ENCODE measurements at regions not wholly inside any gene's neighbourhood (a gene's known extent, or its start where the extent isn't known, plus 50 kb on each side); places are given as distances from the start of the nearest gene placed in this dataset.

- TF ChIP-seq, protein P1, sequence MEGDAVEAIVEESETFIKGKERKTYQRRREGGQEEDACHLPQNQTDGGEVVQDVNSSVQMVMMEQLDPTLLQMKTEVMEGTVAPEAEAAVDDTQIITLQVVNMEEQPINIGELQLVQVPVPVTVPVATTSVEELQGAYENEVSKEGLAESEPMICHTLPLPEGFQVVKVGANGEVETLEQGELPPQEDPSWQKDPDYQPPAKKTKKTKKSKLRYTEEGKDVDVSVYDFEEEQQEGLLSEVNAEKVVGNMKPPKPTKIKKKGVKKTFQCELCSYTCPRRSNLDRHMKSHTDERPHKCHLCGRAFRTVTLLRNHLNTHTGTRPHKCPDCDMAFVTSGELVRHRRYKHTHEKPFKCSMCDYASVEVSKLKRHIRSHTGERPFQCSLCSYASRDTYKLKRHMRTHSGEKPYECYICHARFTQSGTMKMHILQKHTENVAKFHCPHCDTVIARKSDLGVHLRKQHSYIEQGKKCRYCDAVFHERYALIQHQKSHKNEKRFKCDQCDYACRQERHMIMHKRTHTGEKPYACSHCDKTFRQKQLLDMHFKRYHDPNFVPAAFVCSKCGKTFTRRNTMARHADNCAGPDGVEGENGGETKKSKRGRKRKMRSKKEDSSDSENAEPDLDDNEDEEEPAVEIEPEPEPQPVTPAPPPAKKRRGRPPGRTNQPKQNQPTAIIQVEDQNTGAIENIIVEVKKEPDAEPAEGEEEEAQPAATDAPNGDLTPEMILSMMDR (IDR thresholded peaks at IDR 0.05) = no peak
- TF ChIP-seq POLR2A (IDR thresholded peaks at IDR 0.05) = no peak
Observed at GRCh38 chrX:139206914-139207313, 323.6 kb upstream of the F9 start.
